Gastroesophageal sphincter (tissue), 4 donors: ENCODE measurements at regions not wholly inside any gene's neighbourhood (a gene's known extent, or its start where the extent isn't known, plus 50 kb on each side); places are given as distances from the start of the nearest gene placed in this dataset.
"Not testable (repeated sequence)": the region's sequence is repeated elsewhere in the genome, so short reads cannot be mapped to it uniquely, and the experiment has no call there.

Experiments used
- ATAC-seq: fragments of 150-250 bp; one replicate; pipeline ENCODE4 v1.9.1; 2016; ENCODE audit warnings: mild to moderate bottlenecking, moderate library complexity
- H3K27ac ChIP-seq, 4 donors: fragments of 200-600 bp; sonication (generic) in 3 of 4; 1 replicate in 3 of 4; 2 replicates in 1 of 4; pipeline ENCODE4 v1.5.1; 2016 to 2019
- H3K27me3 ChIP-seq: fragments of 200-600 bp; sonication (generic); one replicate; pipeline ENCODE4 v1.5.1; 2019
- H3K36me3 ChIP-seq, 2 donors: fragments of 200-600 bp; sonication (generic); one replicate each; pipeline ENCODE4 v1.5.1; 2019; ENCODE audit warnings: control low read depth in 1 of 2
- H3K4me1 ChIP-seq, 3 donors: fragments of 200-600 bp; sonication (generic); 1 replicate in 2 of 3; 2 replicates in 1 of 3; pipeline ENCODE4 v1.5.1; 2016 to 2019; ENCODE audit warnings: control low read depth in 2 of 3
- H3K4me3 ChIP-seq, 2 donors: fragments of 200-600 bp; sonication (generic); one replicate each; pipeline ENCODE4 v1.5.1; 2019; ENCODE audit warnings: mild to moderate bottlenecking in 1 of 2, moderate library complexity in 1 of 2
- H3K9me3 ChIP-seq, 3 donors: fragments of 200-600 bp; sonication (generic); one replicate each; pipeline ENCODE4 v1.5.1; 2017 to 2019; ENCODE audit warnings: control low read depth in 2 of 3
- CTCF ChIP-seq, 4 experiments: fragments of 200-600 bp in 2 of 4; fragments of 450-650 bp in 2 of 4; sonication (generic) in 1 of 4; IDR thresholded peaks; one replicate each; pipeline ENCODE4 v1.5.1; 2017 to 2019; ENCODE audit warnings: antibody characterized with exemption in 4 of 4, mild to moderate bottlenecking in 2 of 4, moderate library complexity in 2 of 4
- EP300 ChIP-seq: sonication (generic); formaldehyde crosslinking; IDR thresholded peaks from one replicate; pipeline ENCODE4 v1.6.1; 2017; ENCODE audit warnings: antibody characterized with exemption, mild to moderate bottlenecking
- POLR2A ChIP-seq, 2 donors: fragments of 450-650 bp; IDR thresholded peaks; one replicate each; pipeline ENCODE4 v1.6.1; 2017; ENCODE audit warnings: antibody characterized with exemption in 2 of 2, mild to moderate bottlenecking in 2 of 2, moderate library complexity in 1 of 2
- POLR2AphosphoS5 ChIP-seq: sonication (generic); formaldehyde crosslinking; IDR thresholded peaks from one replicate; pipeline ENCODE4 v1.6.1; 2017; ENCODE audit warnings: antibody characterized with exemption
- WGBS, 2 donors: methylation state at CpG; one replicate each; pipeline ENCODE4 v1.1.5; 2018; ENCODE audit warnings: low coverage in 1 of 2; 5-methylcytosine and 5-hydroxymethylcytosine counted together

- no peak for TF ChIP-seq POLR2A (IDR thresholded peaks at IDR 0.05)
- no peak for TF ChIP-seq CTCF (IDR thresholded peaks at IDR 0.05)
- TF ChIP-seq POLR2AphosphoS5, result no peak
- no peak for TF ChIP-seq EP300
- H3K36me3 ChIP-seq, result no peaks in the 10 kb centered on the region
- no peak for ATAC-seq
- H3K4me1 ChIP-seq, result peaks cover 0 to 3% (median 0%) of the 10 kb centered on the region in 3 donors
- H3K27ac ChIP-seq, result no peak overlapping the region
- H3K27me3 ChIP-seq, result no peaks in the 10 kb centered on the region
- no peak overlapping the region for H3K4me3 ChIP-seq
- 48 to 49% methylated on average over 4 of the region's 4 CpGs for WGBS, 2 donors
- peaks cover 0 to 12% (median 0%) of the 10 kb centered on the region in 3 donors for H3K9me3 ChIP-seq
Observed at GRCh38 chr10:117807441-117807840, 239.3 kb downstream of the RAB11FIP2 start.

- not testable (repeated sequence) for H3K36me3 ChIP-seq, ATAC-seq, H3K4me3 ChIP-seq, H3K9me3 ChIP-seq, H3K4me1 ChIP-seq, H3K27ac ChIP-seq
- peaks cover 27% of the 10 kb centered on the region for H3K27me3 ChIP-seq
- WGBS, 2 donors, result 46 to 71% methylated on average over 2 of the region's 2 CpGs
Observed at GRCh38 chr10:117815816-117816215, 230.9 kb downstream of the RAB11FIP2 start.

GRCh38 chr10:117817116-117817515, 229.6 kb downstream of the RAB11FIP2 start:
- Histone ChIP-seq H3K4me3 (no peak overlapping the region), H3K27me3 (peaks cover 28% of the 10 kb centered on the region), H3K36me3 (no peaks in the 10 kb centered on the region), H3K4me1 (no peaks in the 10 kb centered on the region), H3K9me3 (peaks cover 0 to 3% (median 0%) of the 10 kb centered on the region in 3 donors), H3K27ac (no peak overlapping the region)
- no peak for TF ChIP-seq POLR2AphosphoS5
- no peak for TF ChIP-seq EP300
- TF ChIP-seq CTCF (IDR thresholded peaks at IDR 0.05), result no peak
- no peak for TF ChIP-seq POLR2A (IDR thresholded peaks at IDR 0.05)
- WGBS, 2 donors, result 71 to 87% methylated on average over 2 to 3 of the region's 3 CpGs
- ATAC-seq, result no peak

- Histone ChIP-seq H3K36me3 (no peaks in the 10 kb centered on the region), H3K27me3 (peaks cover 22% of the 10 kb centered on the region), H3K4me3 (no peak overlapping the region), H3K27ac (no peak overlapping the region), H3K4me1 (no peaks in the 10 kb centered on the region), H3K9me3 (no peaks in the 10 kb centered on the region)
- TF ChIP-seq EP300 (no peak), POLR2A (IDR thresholded peaks at IDR 0.05) (no peak), CTCF (IDR thresholded peaks at IDR 0.05) (no peak), POLR2AphosphoS5 (no peak)
- WGBS, 2 donors, result 55% methylated on average over 1 of the region's 1 CpG; no CpG with 5 or more reads in 1 of the 2 donors
- ATAC-seq, result no peak
Observed at GRCh38 chr10:117818721-117819120, 228.0 kb downstream of the RAB11FIP2 start.

GRCh38 chr10:117819304-117819703, 227.4 kb downstream of the RAB11FIP2 start:
- H3K4me1 ChIP-seq, result no peaks in the 10 kb centered on the region
- H3K9me3 ChIP-seq, result no peaks in the 10 kb centered on the region
- ATAC-seq, result no peak
- no peaks in the 10 kb centered on the region for H3K36me3 ChIP-seq
- no peak overlapping the region for H3K4me3 ChIP-seq
- H3K27me3 ChIP-seq, result peaks cover 22% of the 10 kb centered on the region
- 15 to 20% methylated on average over 3 to 4 of the region's 4 CpGs for WGBS, 2 donors
- no peak overlapping the region for H3K27ac ChIP-seq
- TF ChIP-seq CTCF (IDR thresholded peaks at IDR 0.05), result no peak
- TF ChIP-seq EP300, result no peak
- no peak for TF ChIP-seq POLR2AphosphoS5
- TF ChIP-seq POLR2A (IDR thresholded peaks at IDR 0.05), result no peak
